Astrocyte (in vitro differentiated cells and primary cell): ENCODE measurements at regions not wholly inside any gene's neighbourhood (a gene's known extent, or its start where the extent isn't known, plus 50 kb on each side); places are given as distances from the start of the nearest gene placed in this dataset.

Experiments used
- CTCF ChIP-seq: IDR thresholded peaks from 2 replicates; pipeline ENCODE4 v1.5.1; 2011; ENCODE audit warnings: low read depth, mild to moderate bottlenecking, inconsistent platforms, low read length, moderate library complexity; ENCODE audit not compliant: insufficient read depth
- EZH2 ChIP-seq: IDR thresholded peaks from 2 replicates; pipeline ENCODE4 v1.6.1; 2012; ENCODE audit warnings: mild to moderate bottlenecking, low read length, inconsistent platforms; ENCODE audit not compliant: insufficient read depth

DNA sequence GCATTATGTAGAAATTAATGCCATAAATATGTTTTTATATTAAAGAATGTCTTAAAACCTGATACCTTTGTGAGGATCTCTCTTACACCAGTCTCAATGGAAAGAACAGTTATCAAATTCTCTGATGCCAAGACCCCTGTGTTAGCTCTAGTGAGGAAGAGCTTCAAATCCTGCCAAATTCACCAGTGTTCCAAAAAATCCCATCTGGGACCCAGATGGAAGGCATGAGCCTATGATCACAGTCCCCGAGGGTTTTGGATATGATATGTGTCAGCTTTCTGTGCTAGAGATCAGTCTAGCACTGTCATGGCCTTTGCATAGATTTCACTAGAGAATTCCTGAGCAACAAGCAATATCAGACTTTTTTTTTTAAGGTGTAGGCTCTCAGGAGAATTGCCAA is 412.1 kb downstream of the UBE2NL start:
- TF ChIP-seq CTCF (no peak), EZH2 (no peak)
